Brain microvascular endothelial cell (primary cell): ENCODE measurements at regions not wholly inside any gene's neighbourhood (a gene's known extent, or its start where the extent isn't known, plus 50 kb on each side); places are given as distances from the start of the nearest gene placed in this dataset.

Source experiments
- DNase-seq: peaks from one replicate; pipeline ENCODE4 v3.0.0-alpha.2; 2020
- H3K27ac ChIP-seq: fragments of 250-450 bp; sonication (Bioruptor Pico); 2 replicates; pipeline ENCODE4 v1.5.1; 2020; ENCODE audit warnings: mild to moderate bottlenecking, moderate library complexity
- H3K27me3 ChIP-seq: fragments of 250-450 bp; sonication (Bioruptor Pico); replicated peaks from 2 replicates; pipeline ENCODE4 v1.5.1; 2020; ENCODE audit warnings: mild to moderate bottlenecking
- H3K36me3 ChIP-seq: fragments of 250-450 bp; sonication (Bioruptor Pico); replicated peaks from 2 replicates; pipeline ENCODE4 v1.5.1; 2020; ENCODE audit warnings: mild to moderate bottlenecking
- H3K4me3 ChIP-seq: 2 replicates; pipeline ENCODE4 v1.5.1; 2011; ENCODE audit warnings: low read depth, mild to moderate bottlenecking, control low read depth, low read length, moderate library complexity
- CTCF ChIP-seq: IDR thresholded peaks from 2 replicates; pipeline ENCODE4 v1.5.1; 2011; ENCODE audit warnings: low read depth, mild to moderate bottlenecking, moderate library complexity, low read length, control low read depth, inconsistent platforms; ENCODE audit errors: missing control alignments
- in situ Hi-C: cut with HindIII; loops from 2 replicates; pipeline ENCODE4 v1.10.0; 2017; ENCODE audit warnings: low sequenced_read_pairs, low pct_ligation_motif_present

DNA sequence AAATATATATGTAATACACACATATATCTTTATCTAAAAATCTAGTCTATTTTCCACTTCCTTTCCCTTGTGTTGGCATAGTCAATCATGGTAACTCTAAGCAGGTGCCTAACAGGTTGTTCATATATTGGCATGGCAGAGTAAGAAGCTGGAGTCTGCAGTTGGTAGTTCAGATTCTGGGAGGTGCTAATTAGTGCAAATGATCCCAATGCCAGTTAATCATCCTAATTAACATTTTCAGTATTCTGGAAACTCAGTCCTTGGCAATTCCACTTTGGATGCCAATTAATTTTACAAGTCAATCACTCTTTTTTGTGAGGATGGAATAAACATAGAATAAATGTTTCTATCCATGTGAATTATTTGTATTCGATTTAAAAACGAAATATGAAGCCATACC lies 863.7 kb upstream of the SOX9 start:
- in situ Hi-C loops = no loop called here
- Histone ChIP-seq H3K27me3 (no peaks in the 10 kb centered on the region), H3K27ac (no peak overlapping the region), H3K4me3 (no peak overlapping the region), H3K36me3 (no peaks in the 10 kb centered on the region)
- DNase-seq = no peak
- TF ChIP-seq CTCF = no peak

DNA sequence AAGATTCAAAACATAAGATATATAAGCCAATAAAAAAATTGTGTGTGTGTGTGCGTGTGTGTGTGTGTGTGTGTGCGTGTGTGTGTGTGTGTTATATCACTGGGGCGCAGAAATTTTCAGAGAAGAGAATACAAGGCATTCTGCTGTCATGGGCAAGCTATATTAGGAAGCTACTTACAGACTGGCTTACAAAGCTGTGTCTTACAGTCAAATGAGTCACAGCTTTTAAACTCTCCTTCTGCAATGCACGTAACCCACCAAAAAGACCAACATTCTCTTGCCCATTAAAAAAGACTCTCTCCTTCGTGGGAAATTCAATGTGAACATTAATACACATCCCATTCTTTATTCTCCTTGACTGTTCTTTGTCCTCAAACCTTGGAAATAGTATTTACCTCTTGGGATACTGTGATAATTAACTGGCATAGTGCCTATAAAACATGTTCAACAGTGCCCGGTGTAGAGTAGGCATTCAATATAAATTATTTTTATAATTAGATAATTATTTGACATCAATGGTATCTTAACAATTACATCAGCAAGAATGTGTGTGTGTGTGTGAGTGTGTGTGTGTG lies 860.4 kb upstream of the SOX9 start:
- in situ Hi-C loops = no loop called here
- no peak for TF ChIP-seq CTCF
- DNase-seq = no peak
- no peaks in the 10 kb centered on the region for H3K27me3 ChIP-seq
- H3K36me3 ChIP-seq = no peaks in the 10 kb centered on the region
- no peak overlapping the region for H3K27ac ChIP-seq
- H3K4me3 ChIP-seq = no peak overlapping the region

DNA sequence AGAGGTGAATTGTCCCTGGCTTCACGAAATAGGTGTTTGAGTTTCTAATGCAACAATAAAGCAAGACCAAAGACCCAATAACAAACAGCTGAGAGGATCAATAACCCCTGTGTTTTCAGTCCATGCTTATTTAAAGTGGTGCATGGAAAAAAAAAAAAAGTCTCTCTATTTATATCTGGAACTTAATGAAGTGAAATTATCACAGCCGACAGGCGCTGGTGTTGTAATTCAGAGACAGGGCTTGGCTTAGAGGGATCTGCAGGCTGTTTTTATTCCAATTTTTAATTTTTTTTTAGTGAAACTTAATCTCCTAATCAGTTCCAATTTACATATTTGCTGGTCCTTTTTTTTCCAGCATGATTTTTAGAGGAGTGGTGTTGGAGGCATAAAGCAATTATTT lies 858.2 kb upstream of the SOX9 start:
- no peak for DNase-seq
- in situ Hi-C loops = no loop called here
- TF ChIP-seq CTCF = no peak

GRCh38 chr17:71267668-71268067 lies 853.2 kb upstream of the SOX9 start:
- in situ Hi-C loops = no loop called here
- Histone ChIP-seq H3K27me3 (no peaks in the 10 kb centered on the region), H3K4me3 (no peak overlapping the region), H3K27ac (no peak overlapping the region), H3K36me3 (no peaks in the 10 kb centered on the region)
- DNase-seq = no peak
- no peak for TF ChIP-seq CTCF

More for the DNA sequence above, 858.2 kb upstream of the SOX9 start:
- no peaks in the 10 kb centered on the region for H3K36me3 ChIP-seq
- H3K4me3 ChIP-seq = no peak overlapping the region
- no peak overlapping the region for H3K27ac ChIP-seq
- no peaks in the 10 kb centered on the region for H3K27me3 ChIP-seq

- Histone ChIP-seq H3K4me3 (no peak overlapping the region), H3K36me3 (no peaks in the 10 kb centered on the region), H3K27ac (no peak overlapping the region), H3K27me3 (no peaks in the 10 kb centered on the region)
- no peak for DNase-seq
- in situ Hi-C loops = no loop called here
- TF ChIP-seq CTCF = no peak
These were observed 851.6 kb upstream of the SOX9 start for GRCh38 chr17:71269201-71269600.

DNA sequence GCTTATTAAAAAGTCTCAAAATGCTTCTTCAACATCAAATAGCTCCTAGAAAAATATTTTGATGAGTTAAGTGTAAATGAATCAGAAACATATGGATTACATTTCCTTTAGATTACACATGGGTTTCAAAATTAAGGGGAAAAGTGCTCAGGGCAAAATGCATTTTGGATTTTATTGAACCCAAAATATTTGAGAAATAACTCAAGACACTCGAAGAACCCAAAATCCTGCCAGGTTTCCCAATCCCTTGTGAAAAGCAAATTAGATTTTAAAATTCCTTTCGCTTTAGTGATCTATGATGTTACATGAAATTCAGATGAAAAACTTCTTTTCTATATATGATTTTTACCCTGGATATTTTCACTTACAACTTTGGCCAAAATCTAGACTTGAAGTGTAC lies 847.4 kb upstream of the SOX9 start:
- Histone ChIP-seq H3K36me3 (no peaks in the 10 kb centered on the region), H3K27ac (no peak overlapping the region), H3K27me3 (no peaks in the 10 kb centered on the region), H3K4me3 (no peak overlapping the region)
- no peak for TF ChIP-seq CTCF
- in situ Hi-C loops = no loop called here
- no peak for DNase-seq
